B cell (primary cell): ENCODE measurements at regions not wholly inside any gene's neighbourhood (a gene's known extent, or its start where the extent isn't known, plus 50 kb on each side); places are given as distances from the start of the nearest gene placed in this dataset.

Experiments used
- ATAC-seq: fragments of 200-7000 bp; cut with Tn5 transposase; one replicate; pipeline ENCODE4 v1.10.0; 2021; ENCODE audit warnings: low read depth, mild to moderate bottlenecking, moderate number of reproducible peaks, moderate library complexity
- CTCF ChIA-PET: fragments of 350-600 bp; sonication (Branson Sonifier 250); formaldehyde crosslinking; loops from one replicate; lab custom pipeline; 2021; ENCODE audit warnings: antibody characterized with exemption, inconsistent platforms; lab: Charles Lee
- POLR2A ChIA-PET: fragments of 350-600 bp; sonication (Branson Sonifier 250); formaldehyde crosslinking; loops from one replicate; lab custom pipeline; 2021; ENCODE audit warnings: antibody characterized with exemption; lab: Charles Lee
- DNase-seq: peaks from one replicate; pipeline ENCODE4 v3.0.0; 2013
- H2AFZ ChIP-seq: 2 replicates; pipeline ENCODE4 v1.6.1; 2012; ENCODE audit warnings: mild to moderate bottlenecking, low read depth, low read length; ENCODE audit not compliant: insufficient read depth, poor library complexity, severe bottlenecking
- H3K27ac ChIP-seq, 2 donors: 1 replicate in 1 of 2; 2 replicates in 1 of 2; pipeline ENCODE4 v1.5.1; 2012 to 2013; ENCODE audit warnings: low read length in 2 of 2, mild to moderate bottlenecking in 2 of 2, moderate library complexity in 1 of 2
- H3K27me3 ChIP-seq, 4 experiments: fragments of 200-600 bp in 1 of 4; sonication (generic) in 1 of 4; replicated peaks in 1 of 4; 1 replicate in 2 of 4; 2 replicates in 2 of 4; pipeline versions ENCODE4 v1.6.1 to v1.7.0; 2013 to 2016; ENCODE audit warnings: low read length in 3 of 4, mild to moderate bottlenecking in 2 of 4, mixed read lengths in 1 of 4, moderate library complexity in 1 of 4; ENCODE audit not compliant: insufficient read depth in 4 of 4, control insufficient read depth in 3 of 4; ENCODE audit errors: control extremely low read depth in 1 of 4
- H3K36me3 ChIP-seq, 2 experiments: replicated peaks in 1 of 2; 1 replicate in 1 of 2; 2 replicates in 1 of 2; pipeline versions ENCODE4 v1.6.1 to v1.7.1; 2013; ENCODE audit warnings: low read length in 1 of 2; ENCODE audit not compliant: insufficient read depth in 2 of 2, control insufficient read depth in 1 of 2; ENCODE audit errors: control extremely low read depth in 1 of 2, extremely low read depth in 1 of 2
- H3K4me1 ChIP-seq, 2 donors: fragments of 200-600 bp in 1 of 2; sonication (generic) in 1 of 2; 1 replicate in 1 of 2; 2 replicates in 1 of 2; pipeline versions ENCODE4 v1.5.1 to v1.6.1; 2013 to 2017; ENCODE audit warnings: low read length in 2 of 2; ENCODE audit not compliant: control insufficient read depth in 2 of 2, insufficient read depth in 2 of 2
- H3K4me2 ChIP-seq: replicated peaks from 2 replicates; pipeline ENCODE3; 2012; ENCODE audit warnings: mild to moderate bottlenecking, low read depth, low read length; ENCODE audit not compliant: poor library complexity, severe bottlenecking
- H3K4me3 ChIP-seq, 5 experiments: fragments of 200-600 bp in 1 of 5; sonication (generic) in 1 of 5; 1 replicate in 3 of 5; 2 replicates in 2 of 5; pipeline versions ENCODE4 v1.5.1 to v1.7.0; 2011 to 2016; ENCODE audit warnings: low read length in 4 of 5, mild to moderate bottlenecking in 4 of 5, low read depth in 2 of 5, control low read depth in 1 of 5, moderate library complexity in 1 of 5; ENCODE audit not compliant: insufficient read depth in 1 of 5; ENCODE audit errors: control extremely low read depth in 1 of 5, extremely low read depth in 1 of 5
- H3K79me2 ChIP-seq: fragments of 200-600 bp; sonication (generic); one replicate; pipeline ENCODE4 v1.6.0; 2016; ENCODE audit warnings: low read length; ENCODE audit not compliant: control insufficient read depth, insufficient read depth
- H3K9ac ChIP-seq: fragments of 200-600 bp; sonication (generic); 2 replicates; pipeline ENCODE4 v1.6.1; 2017; ENCODE audit warnings: mild to moderate bottlenecking, low read length, moderate library complexity
- H3K9me3 ChIP-seq, 3 donors: one replicate each; pipeline versions ENCODE4 v1.6.1 to v1.7.1; 2013; ENCODE audit warnings: low read length in 2 of 3; ENCODE audit not compliant: control insufficient read depth in 2 of 3, insufficient read depth in 1 of 3; ENCODE audit errors: control extremely low read depth in 1 of 3
- H4K20me1 ChIP-seq: 2 replicates; pipeline ENCODE4 v1.6.0; 2012; ENCODE audit warnings: mild to moderate bottlenecking, low read length; ENCODE audit not compliant: insufficient read depth, control insufficient read depth, poor library complexity, severe bottlenecking
- H3K27ac Mint-ChIP-seq: one replicate; pipeline ENCODE4 v1.8.0; 2021; ENCODE audit warnings: mixed read lengths
- H3K27me3 Mint-ChIP-seq: one replicate; pipeline ENCODE4 v1.8.0; 2021; ENCODE audit warnings: mixed read lengths
- H3K4me1 Mint-ChIP-seq: one replicate; pipeline ENCODE4 v1.8.0; 2021; ENCODE audit warnings: mixed read lengths
- H3K4me3 Mint-ChIP-seq: one replicate; pipeline ENCODE4 v1.8.0; 2021; ENCODE audit warnings: mixed read lengths
- H3K9me3 Mint-ChIP-seq: one replicate; pipeline ENCODE4 v1.8.0; 2022; ENCODE audit warnings: mixed read lengths; ENCODE audit not compliant: insufficient read depth
- CTCF ChIP-seq: fragments of 200-600 bp; IDR thresholded peaks from one replicate; pipeline ENCODE4 v1.8.0; 2022; ENCODE audit warnings: antibody characterized with exemption, mild to moderate bottlenecking
- EZH2 ChIP-seq: IDR thresholded peaks from 2 replicates; pipeline ENCODE4 v1.6.1; 2012; ENCODE audit warnings: borderline replicate concordance, low read depth, mild to moderate bottlenecking, moderate library complexity, low read length; ENCODE audit not compliant: insufficient read depth, poor library complexity, severe bottlenecking
- WGBS: methylation state at CpG from one replicate; pipeline ENCODE4 v1.1.5; 2013; ENCODE audit warnings: missing lambda C conversion rate; ENCODE audit not compliant: insufficient coverage; 5-methylcytosine and 5-hydroxymethylcytosine counted together
- intact Hi-C: fragments of 100-400 bp; cut with micrococcal nuclease; formaldehyde crosslinking; loops from one replicate; pipeline ENCODE4 v1.10.0; 2022

GRCh38 chr2:184268900-184269477 lies 329.3 kb upstream of the ZNF804A start:
- H3K4me3 ChIP-seq, result no peak overlapping the region
- 96% methylated on average over 3 of the region's 5 CpGs for WGBS
- H3K27ac Mint-ChIP-seq, result no peak overlapping the region
- ChIA-PET POLR2A (no interaction called here), CTCF (no interaction called here)
- ATAC-seq, result no peak
- H3K36me3 ChIP-seq, result no peaks in the 10 kb centered on the region
- H3K9ac ChIP-seq, result no peak overlapping the region
- no peak for TF ChIP-seq EZH2
- no peak for TF ChIP-seq CTCF
- H4K20me1 ChIP-seq, result no peaks in the 10 kb centered on the region
- intact Hi-C loops, result no loop called here
- no peaks in the 10 kb centered on the region for H3K9me3 Mint-ChIP-seq
- no peak overlapping the region for H3K27ac ChIP-seq
- no peak overlapping the region for H3K4me3 Mint-ChIP-seq
- DNase-seq, result no peak
- no peak overlapping the region for H2AFZ ChIP-seq
- no peaks in the 10 kb centered on the region for H3K4me1 ChIP-seq
- no peaks in the 10 kb centered on the region for H3K4me1 Mint-ChIP-seq
- no peaks in the 10 kb centered on the region for H3K27me3 ChIP-seq
- H3K27me3 Mint-ChIP-seq, result no peaks in the 10 kb centered on the region
- H3K79me2 ChIP-seq, result no peaks in the 10 kb centered on the region
- no peak overlapping the region for H3K4me2 ChIP-seq
- no peaks in the 10 kb centered on the region for H3K9me3 ChIP-seq

- no peak overlapping the region for H2AFZ ChIP-seq
- CTCF ChIA-PET, result no interaction called here
- DNase-seq, result no peak
Observed at GRCh38 chr2:184270660-184271059, 327.7 kb upstream of the ZNF804A start.

More at GRCh38 chr2:184270660-184271059, 327.7 kb upstream of the ZNF804A start:
- Histone ChIP-seq H3K79me2 (no peaks in the 10 kb centered on the region), H3K9me3 (no peaks in the 10 kb centered on the region), H4K20me1 (no peaks in the 10 kb centered on the region), H3K36me3 (no peaks in the 10 kb centered on the region), H3K27me3 (no peaks in the 10 kb centered on the region), H3K4me2 (no peak overlapping the region), H3K27ac (no peak overlapping the region), H3K9ac (no peak overlapping the region), H3K4me3 (no peak overlapping the region), H3K4me1 (no peaks in the 10 kb centered on the region)
- Mint-ChIP-seq H3K27ac (no peak overlapping the region), H3K9me3 (no peaks in the 10 kb centered on the region), H3K27me3 (no peaks in the 10 kb centered on the region), H3K4me1 (no peaks in the 10 kb centered on the region), H3K4me3 (no peak overlapping the region)
- 96% methylated on average over 4 of the region's 5 CpGs for WGBS
- ATAC-seq, result no peak
- POLR2A ChIA-PET, result no interaction called here
- intact Hi-C loops, result no loop called here
- TF ChIP-seq CTCF, result no peak
- TF ChIP-seq EZH2, result no peak
